ENCODE measurements at regions not wholly inside any gene's neighbourhood (a gene's known extent, or its start where the extent isn't known, plus 50 kb on each side); places are given as distances from the start of the nearest gene placed in this dataset.

- DNase-seq (ENCODE audit: low read depth): no peak
Observed at GRCh38 chr20:37643400-37643799, 50.4 kb upstream of the CTNNBL1 start.

DNA sequence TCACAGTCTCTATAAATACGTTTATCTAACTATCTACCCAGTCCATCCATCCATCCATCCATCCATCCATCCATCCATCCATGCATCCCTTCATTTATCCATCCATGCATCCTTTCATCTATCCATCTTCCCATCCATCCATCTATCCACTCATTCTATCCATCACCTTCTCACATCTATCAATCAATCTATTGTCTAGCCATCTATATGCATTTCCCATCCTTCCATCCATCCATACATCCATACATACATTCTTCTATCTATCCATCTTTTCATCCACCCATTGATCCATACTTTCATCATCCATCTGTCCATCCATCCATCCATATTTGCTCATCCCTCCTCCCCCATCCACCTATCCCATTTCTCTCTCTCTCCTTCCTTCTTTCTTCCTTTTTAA lies 51.6 kb upstream of the CTNNBL1 start:
- DNase-seq (ENCODE audit: low read depth): no peak

DNA sequence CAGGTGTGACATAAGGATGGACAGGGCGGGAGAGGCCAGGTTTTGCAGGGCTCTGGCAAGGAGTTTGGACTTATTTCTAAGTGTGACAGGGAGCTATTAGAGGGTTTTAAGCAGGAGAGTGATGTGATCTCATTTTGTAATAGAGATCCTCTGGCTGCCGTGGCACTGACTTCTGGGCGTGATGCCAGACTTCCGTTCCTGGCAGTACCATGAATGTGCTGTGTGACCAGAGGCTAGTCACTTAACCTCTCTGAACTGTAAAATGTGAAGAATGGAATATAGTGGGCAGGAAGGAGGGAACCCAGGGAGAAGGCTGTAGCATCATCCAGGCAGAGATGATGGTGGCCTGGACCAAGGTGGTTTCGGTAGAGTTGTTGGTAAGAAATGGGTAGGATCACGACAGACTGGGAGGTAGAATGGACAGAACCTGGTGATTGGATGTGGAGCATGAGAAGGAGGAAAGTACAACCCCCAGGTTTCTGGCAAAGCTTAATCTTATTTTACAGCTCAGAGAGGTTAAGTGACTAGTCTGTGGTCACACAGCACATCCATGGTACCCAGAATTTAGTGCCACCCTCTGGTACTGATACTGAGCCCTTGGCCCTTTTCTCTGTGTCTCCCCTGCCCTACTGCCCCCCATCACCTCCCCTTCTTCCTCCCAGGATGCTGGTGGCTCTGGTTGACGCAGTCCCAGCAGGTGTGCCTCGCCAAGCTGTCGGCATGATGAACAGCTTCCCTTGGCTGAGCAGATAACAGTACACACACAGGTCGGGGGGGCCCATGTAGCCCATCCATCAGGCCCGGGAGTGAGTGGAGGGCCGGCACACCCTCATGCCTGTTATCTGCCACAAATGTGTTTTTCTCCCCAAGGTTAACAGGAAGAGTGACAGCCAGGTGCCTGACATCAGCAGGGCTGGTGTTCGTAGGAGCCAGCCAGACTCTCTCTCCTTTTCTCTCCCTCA lies 52.9 kb upstream of the CTNNBL1 start:
- DNase-seq (ENCODE audit: low read depth): no peak

- DNase-seq (ENCODE audit: low read depth): no peak
Observed at GRCh38 chr20:37638527-37638926, 55.3 kb upstream of the CTNNBL1 start.

- no peak for DNase-seq (ENCODE audit: low read depth)
Observed at GRCh38 chr20:37636977-37637376, 56.9 kb upstream of the CTNNBL1 start.

DNA sequence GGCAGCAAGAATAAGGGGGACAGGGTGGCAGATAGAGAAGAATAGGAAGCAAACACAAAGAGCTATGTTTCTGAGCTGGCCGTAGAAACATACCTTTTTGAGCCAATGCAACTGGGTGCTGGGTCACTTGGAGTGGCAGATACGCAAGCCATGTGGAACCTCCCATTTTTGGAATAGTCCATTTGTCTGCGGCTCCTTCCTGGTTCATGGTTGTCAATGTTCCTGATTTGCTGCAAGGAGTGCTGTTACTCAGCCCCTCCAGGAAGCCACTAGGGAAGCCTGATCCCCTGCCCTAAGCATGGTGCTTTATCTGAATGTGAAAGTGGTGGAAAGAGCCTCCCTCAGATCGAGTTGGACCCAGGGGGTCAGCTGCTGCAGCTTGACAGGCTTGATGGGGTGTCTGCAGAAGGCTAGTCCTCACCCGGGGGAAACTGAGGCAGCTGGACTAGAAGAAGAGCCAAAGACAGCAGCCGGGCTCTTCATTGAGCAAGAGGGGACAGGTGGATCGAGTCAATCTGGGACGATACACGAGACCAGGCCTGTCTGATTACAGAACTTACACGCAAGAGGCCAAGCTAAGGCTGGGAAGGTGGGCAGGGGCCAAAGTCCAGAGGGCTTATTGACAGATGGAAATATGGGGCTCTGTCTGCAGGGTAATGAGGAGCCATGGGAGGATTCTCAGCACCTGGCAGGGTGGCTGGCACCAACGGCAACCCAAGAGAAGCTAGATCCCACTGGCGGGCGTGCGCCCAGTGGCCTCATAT lies 57.4 kb upstream of the CTNNBL1 start:
- no peak for DNase-seq (ENCODE audit: low read depth)

GRCh38 chr20:37630993-37631392 lies 62.8 kb upstream of the CTNNBL1 start:
- no peak for DNase-seq (ENCODE audit: low read depth)

- no peak for DNase-seq (ENCODE audit: low read depth)
Observed at GRCh38 chr20:37630166-37630565, 63.7 kb upstream of the CTNNBL1 start.

DNA sequence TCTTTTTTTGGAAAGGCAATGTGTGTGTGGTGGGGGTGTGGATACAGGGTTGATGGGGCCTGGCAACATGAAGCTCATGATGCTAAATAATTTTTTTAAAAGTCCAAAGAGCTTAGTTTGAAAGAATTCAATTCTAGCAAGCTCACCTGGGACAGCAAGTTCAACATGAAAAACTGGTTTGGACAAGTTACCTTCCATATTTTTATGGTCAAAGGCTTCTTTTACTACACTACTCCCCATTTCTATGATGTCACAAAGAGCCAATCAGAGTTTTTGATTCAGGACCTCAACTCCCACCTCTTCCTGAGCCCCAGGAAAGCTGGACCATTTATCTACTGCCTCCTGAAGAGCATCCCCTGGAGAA lies 66.1 kb upstream of the CTNNBL1 start:
- DNase-seq (ENCODE audit: low read depth): no peak

DNA sequence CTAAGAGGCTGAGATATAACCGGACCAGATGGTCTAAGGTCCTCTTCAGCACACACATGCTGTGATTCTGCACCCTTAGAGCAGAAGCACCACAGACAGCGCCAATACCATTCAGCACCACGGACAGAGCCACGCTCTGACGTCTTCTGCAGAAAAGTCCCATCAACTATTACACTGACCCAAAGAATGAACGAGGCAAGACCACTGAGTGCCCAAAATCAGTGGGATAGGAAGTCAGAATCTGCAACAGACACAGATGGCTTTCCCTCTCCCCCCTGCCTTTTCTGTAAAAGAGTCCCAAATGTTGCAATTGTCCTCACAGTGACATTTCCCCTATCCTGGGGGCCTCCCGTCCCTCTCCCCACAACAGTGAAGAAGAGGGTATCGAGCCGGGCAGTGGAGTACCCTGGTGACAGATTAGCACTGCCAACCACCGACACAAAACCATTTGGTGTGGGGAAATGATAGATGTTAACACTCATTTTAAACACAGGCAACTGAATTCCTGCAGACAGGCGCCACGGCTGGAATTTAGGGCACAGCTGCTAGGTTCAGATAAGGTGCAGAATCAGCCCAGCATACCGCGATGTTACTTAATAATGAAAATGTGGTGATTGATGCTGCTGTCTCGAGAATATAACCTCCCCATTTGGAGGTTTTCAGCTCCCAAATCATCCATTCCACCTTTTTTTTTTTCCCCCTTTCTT lies 66.6 kb upstream of the CTNNBL1 start:
- DNase-seq (ENCODE audit: low read depth): no peak

GRCh38 chr20:37624963-37625362 lies 68.9 kb upstream of the CTNNBL1 start:
- DNase-seq (ENCODE audit: low read depth): no peak

- DNase-seq (ENCODE audit: low read depth): no peak
Observed at GRCh38 chr20:37622728-37623127, 71.1 kb upstream of the CTNNBL1 start.

- DNase-seq (ENCODE audit: low read depth): no peak
Observed at GRCh38 chr20:37619496-37619895, 74.3 kb upstream of the CTNNBL1 start.

- DNase-seq (ENCODE audit: low read depth): no peak
Observed at GRCh38 chr20:37616110-37616425, 77.8 kb upstream of the CTNNBL1 start.

DNA sequence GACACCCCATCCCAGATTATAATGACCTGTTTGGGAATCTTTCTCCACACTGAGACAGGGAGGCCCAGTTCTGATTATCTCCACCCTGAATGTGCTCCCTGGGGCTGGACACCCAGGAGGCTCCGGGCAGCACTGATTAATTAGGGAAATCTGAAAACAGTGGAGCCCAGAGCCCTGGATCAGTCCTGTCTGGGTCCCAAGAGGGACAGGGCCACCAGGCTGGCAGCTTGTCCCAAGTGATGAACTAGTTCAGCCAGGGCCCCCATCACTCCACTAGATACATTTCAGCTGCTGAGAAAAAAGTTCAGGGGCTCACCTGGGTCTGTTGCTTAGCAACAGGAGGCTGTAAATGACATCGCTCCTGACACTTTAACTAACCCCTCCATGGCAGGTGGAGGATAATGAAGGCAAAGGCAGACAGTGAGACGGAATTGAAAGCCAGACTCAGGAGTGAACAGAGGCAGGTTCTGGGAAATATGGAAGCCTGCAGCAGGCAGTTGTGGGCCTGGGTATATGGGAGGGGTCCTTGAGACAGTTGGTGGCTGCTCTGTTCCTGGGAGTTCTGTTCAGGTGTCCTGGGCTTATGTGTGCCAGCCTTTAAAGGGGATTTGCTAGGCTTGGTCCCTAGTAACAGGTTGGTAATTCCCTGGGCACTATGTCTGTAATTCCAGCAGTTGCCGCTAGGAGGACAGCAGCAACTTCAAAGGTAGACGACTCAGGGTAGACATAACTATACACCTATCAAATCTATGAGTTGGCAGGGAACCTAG lies 78.3 kb upstream of the CTNNBL1 start:
- peak; percentile 16 for DNase-seq (ENCODE audit: low read depth)

GRCh38 chr20:37611852-37612251 lies 82.0 kb upstream of the CTNNBL1 start:
- no peak for DNase-seq (ENCODE audit: low read depth)

- no peak for DNase-seq (ENCODE audit: low read depth)
Observed at GRCh38 chr20:37611346-37611745, 82.5 kb upstream of the CTNNBL1 start.

DNA sequence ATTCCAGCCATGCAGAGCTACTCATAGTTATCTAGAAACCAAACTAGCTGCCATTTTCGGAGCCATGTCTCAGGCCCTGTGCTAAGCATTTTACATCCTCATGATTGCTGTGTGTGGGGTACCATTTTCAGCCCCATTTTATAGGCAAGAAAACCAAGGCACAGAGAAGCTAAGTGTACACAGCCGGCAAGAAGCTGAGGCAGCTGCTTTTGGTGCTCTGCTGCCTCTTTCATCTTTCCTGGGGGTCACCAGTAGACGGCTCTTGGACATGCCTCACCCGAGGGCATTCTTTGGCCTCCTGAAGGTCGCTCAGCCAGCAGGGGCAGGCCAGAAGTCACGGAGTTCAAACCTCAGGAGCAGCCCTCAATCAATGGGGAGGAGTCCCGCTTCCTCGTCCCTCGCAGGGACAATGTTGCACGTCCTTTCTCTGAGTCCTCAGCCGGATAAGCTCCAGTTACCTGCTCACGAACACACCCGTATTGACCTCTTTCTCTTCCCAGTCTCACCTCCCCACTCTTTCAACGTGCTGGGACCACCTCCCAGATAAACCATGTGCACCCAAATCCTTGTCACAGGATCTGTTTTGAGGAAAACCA lies 82.6 kb upstream of the BLCAP start:
- DNase-seq (ENCODE audit: low read depth): no peak

DNA sequence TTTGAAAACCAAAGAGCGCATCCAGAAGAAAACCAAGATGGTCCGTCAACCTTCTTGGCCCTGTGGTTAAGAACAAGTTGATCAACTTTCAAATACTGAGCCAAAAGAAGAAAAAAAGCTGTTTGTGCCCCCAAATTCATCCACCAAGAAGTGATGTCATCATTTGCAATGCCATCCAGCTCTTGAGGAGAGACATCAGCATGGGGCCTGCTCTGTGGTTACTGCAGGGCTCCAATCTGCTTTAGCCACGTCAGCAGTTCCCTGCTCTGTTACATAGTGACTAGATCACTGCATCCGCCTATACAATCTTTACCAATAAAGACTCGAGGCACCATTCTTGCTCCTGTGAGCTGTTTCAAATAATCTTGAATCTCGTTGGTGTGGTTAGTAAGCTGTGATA lies 75.0 kb upstream of the BLCAP start:
- no peak for DNase-seq (ENCODE audit: low read depth)

DNA sequence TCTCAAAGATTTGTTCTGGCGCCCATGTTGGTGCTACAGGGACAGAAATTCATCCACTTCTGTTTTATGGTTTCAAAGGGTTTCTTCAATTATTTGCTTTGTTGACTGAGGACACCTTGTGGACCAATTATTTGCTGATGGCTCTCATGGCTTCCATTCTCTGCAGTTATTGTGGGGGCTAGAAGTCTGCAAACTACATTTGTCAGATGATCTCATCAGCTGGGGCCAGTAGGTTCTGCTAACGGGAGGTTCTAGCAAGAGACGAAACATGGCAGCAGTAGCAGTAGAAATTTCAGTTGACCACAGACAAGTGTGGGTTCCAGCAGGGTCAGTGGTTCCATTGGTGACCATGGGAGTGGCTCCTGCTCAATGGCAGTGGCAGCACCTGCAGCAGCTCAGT lies 72.8 kb upstream of the BLCAP start:
- no peak for DNase-seq (ENCODE audit: low read depth)

GRCh38 chr20:37598575-37599342 lies 71.1 kb upstream of the BLCAP start:
- no peak for DNase-seq (ENCODE audit: low read depth)
